Ectodermal cell (in vitro differentiated cells): ENCODE measurements at regions not wholly inside any gene's neighbourhood (a gene's known extent, or its start where the extent isn't known, plus 50 kb on each side); places are given as distances from the start of the nearest gene placed in this dataset.
A peak's percentile ranks its signal among the peaks of the same experiment; 100 is the strongest.
"Not testable (repeated sequence)": the region's sequence is repeated elsewhere in the genome, so short reads cannot be mapped to it uniquely, and the experiment has no call there.

Source experiments
- H3K27ac ChIP-seq: 2 replicates; pipeline ENCODE4 v1.7.0; 2013; ENCODE audit warnings: mild to moderate bottlenecking, low read depth, low read length; ENCODE audit not compliant: insufficient read depth, poor library complexity, severe bottlenecking
- H3K27me3 ChIP-seq: 2 replicates; pipeline ENCODE4 v1.7.0; 2013; ENCODE audit warnings: mild to moderate bottlenecking, low read length; ENCODE audit not compliant: insufficient read depth, control insufficient read depth, poor library complexity, severe bottlenecking
- H3K36me3 ChIP-seq: one replicate; pipeline ENCODE4 v1.7.0; 2013; ENCODE audit warnings: low read length; ENCODE audit not compliant: control insufficient read depth, insufficient read depth
- H3K4me1 ChIP-seq: one replicate; pipeline ENCODE4 v1.7.0; 2013; ENCODE audit warnings: low read length; ENCODE audit not compliant: control insufficient read depth, insufficient read depth
- H3K4me3 ChIP-seq: 2 replicates; pipeline ENCODE4 v1.7.0; 2013; ENCODE audit warnings: low read depth, low read length, control low read depth; ENCODE audit not compliant: insufficient read depth
- H3K9me3 ChIP-seq: 2 replicates; pipeline ENCODE4 v1.7.0; 2013; ENCODE audit warnings: mild to moderate bottlenecking, low read length, moderate library complexity; ENCODE audit not compliant: control insufficient read depth
- WGBS, 2 experiments: methylation state at CpG; one replicate each; pipeline ENCODE4 v1.1.7; 2013; ENCODE audit warnings: missing lambda C conversion rate in 2 of 2; 5-methylcytosine and 5-hydroxymethylcytosine counted together

DNA sequence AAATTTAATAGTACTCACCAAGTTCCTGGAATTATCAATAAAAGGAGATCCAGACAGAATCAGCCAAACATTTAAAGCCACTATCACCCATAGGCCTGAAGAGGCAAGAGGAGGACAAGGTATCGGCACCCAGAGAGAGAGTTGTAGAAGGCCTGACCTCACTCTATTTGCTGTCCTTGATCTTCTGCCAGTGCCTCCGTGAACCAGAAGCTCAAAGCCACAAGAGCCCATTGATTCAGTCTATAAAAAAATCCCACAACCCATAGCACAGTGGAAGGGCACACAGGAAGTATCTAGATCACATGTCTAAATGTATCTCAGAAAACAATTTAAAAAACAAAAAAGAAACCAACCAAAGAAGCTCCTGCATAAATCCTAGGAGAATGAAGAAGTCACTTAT, 68.6 kb upstream of the FAM174B start:
- no peaks in the 10 kb centered on the region for H3K36me3 ChIP-seq
- 89 to 90% methylated on average over 2 of the region's 2 CpGs for WGBS, 2 experiments
- no peak overlapping the region for H3K4me3 ChIP-seq
- no peaks in the 10 kb centered on the region for H3K4me1 ChIP-seq
- no peaks in the 10 kb centered on the region for H3K27me3 ChIP-seq
- no peak overlapping the region for H3K27ac ChIP-seq
- H3K9me3 ChIP-seq, result no peaks in the 10 kb centered on the region

DNA sequence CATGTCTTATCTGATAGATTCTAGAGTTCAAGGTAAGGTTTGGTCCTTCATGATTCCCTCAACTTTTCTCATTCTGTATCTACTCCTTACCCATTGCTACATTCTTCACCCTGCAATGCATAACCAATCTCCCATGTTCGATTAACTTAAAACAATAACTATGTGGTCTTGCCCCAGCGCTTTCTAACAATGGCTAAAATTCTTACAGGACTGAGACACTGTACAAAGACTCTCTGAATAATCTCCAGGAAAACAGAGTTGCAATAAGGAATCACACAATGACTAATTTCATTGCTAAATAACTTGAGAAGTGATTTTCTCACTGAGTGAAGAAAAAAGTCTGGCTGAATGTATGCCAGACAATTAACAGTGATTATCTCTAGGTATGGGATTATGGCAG, 69.6 kb upstream of the FAM174B start:
- Histone ChIP-seq H3K36me3 (no peaks in the 10 kb centered on the region), H3K9me3 (no peaks in the 10 kb centered on the region), H3K27me3 (no peaks in the 10 kb centered on the region), H3K27ac (no peak overlapping the region), H3K4me3 (no peak overlapping the region), H3K4me1 (no peaks in the 10 kb centered on the region)
- WGBS, 2 experiments, result 97 to 98% methylated on average over 2 of the region's 2 CpGs

DNA sequence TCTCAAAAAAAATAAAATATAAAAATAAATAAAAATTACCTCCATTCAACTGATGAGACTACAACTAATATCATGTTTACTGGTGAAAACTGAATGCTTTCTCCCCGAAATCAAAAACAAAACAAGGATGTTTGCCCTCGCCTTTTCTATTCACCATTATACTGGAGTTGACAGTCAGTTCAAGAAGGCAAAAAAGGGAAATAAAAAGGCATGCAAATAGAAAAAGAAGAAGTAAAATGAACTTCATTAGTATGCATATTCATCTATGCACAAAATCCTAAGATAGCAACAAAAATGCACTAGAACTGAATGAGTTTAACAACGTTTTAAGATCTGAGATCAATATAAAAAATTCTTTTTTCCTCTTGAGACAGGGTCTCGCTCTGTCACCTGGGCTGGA, 72.7 kb upstream of the FAM174B start:
- H3K36me3 ChIP-seq, result no peaks in the 10 kb centered on the region
- WGBS, 2 experiments, result 87 to 92% methylated on average over 4 of the region's 4 CpGs
- H3K9me3 ChIP-seq, result no peaks in the 10 kb centered on the region
- no peaks in the 10 kb centered on the region for H3K27me3 ChIP-seq
- no peak overlapping the region for H3K4me3 ChIP-seq
- no peak overlapping the region for H3K27ac ChIP-seq
- no peaks in the 10 kb centered on the region for H3K4me1 ChIP-seq

DNA sequence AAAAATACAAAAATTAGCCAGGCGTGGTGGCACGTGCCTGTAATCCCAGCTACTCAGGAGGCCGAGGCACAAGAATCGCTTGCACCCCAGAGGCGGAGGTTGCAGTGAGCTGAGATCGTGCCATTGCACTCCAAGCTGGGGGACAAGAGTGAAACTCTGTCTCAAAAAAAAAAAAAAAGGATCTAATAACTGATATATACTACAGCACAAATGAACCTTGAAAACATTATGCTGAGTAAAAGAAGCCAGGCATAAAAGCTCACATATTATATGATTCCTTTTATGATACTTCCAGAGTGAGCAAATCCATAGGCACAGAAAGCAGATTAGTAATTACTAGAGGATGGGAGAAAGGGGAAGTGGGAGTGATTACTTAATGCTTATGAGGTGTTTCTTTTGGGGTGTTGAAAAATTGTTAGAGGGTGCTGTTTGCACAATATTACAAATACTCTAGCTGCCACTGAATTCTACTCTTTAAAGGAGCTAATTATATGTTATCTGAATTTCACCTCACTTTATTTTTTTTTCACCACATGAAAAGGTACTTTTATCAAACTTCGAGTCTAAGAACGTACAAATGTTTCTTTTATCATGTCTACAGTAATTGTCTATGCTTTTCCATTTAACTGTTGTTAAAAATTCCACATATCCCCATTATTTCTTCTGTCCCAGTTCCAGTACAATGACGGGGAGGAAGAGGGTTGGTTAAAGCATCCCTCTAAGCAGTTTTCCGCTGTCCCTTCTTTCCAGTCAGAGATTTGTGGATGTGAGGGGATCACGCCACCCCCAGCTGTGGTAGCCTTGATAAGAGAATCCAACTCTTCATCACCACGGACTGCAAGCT, 77.7 kb upstream of the FAM174B start:
- 83% methylated on average over 10 to 12 of the region's 12 CpGs for WGBS, 2 experiments
- H3K4me3 ChIP-seq, result peak overlapping the region; percentile 17
- no peak overlapping the region for H3K27ac ChIP-seq

DNA sequence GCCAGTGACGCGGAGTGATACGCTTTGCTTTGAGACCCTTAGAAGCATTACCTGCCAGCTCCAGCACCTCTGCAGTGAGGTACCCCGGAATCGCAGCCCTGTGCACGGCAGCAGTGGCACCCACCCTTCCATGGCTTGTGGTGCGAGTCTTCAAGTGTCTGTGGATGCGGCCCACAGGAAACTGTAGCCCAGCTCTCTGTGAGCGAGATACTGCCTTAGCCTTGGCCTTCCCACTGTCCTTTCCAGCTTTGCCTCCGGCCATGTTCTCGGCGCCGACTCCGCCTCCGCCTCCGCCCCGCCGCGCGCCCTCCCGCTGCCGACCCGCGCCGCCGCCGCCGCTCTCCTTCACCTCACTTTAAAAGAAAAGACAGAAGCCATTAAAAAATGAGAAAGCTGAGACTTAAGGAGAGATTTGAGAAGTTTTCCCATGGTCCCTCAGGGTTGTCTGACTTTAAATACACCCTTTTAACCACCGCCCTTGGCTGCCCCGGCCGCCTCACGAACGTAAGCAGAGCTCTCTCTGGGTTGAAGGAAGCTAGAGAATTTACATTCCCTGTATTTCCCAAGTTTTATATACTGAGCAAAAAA, 78.5 kb upstream of the FAM174B start:
- Histone ChIP-seq H3K27ac (no peak overlapping the region), H3K27me3 (no peaks in the 10 kb centered on the region), H3K4me1 (no peaks in the 10 kb centered on the region), H3K36me3 (no peaks in the 10 kb centered on the region), H3K4me3 (peak overlapping the region; percentile 17), H3K9me3 (no peaks in the 10 kb centered on the region)
- 58 to 68% methylated on average over 32 to 33 of the region's 33 CpGs for WGBS, 2 experiments

More for the DNA sequence above, 77.7 kb upstream of the FAM174B start:
- Histone ChIP-seq H3K9me3 (no peaks in the 10 kb centered on the region), H3K36me3 (no peaks in the 10 kb centered on the region), H3K27me3 (no peaks in the 10 kb centered on the region), H3K4me1 (no peaks in the 10 kb centered on the region)

DNA sequence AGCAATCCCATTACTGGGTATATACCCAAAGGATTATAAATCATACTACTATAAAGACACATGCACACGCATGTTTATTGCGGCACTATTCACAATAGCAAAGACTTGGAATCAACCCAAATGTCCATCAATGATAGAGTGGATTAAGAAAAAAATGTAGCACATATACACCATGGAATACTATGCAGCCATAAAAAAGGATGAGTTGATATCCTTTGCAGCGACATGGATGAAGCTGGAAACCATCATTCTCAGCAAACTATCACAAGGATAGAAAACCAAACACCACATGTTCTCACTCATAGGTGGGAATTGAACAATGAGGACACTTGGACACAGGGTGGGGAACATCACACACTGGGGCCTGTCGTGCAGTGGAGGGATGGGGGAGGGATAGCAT, 83.7 kb upstream of the FAM174B start:
- not testable (repeated sequence) for H3K36me3 ChIP-seq, H3K9me3 ChIP-seq, H3K27me3 ChIP-seq, H3K4me3 ChIP-seq, H3K4me1 ChIP-seq, H3K27ac ChIP-seq
- WGBS, 2 experiments, result 88 to 93% methylated on average over 2 to 4 of the region's 4 CpGs

DNA sequence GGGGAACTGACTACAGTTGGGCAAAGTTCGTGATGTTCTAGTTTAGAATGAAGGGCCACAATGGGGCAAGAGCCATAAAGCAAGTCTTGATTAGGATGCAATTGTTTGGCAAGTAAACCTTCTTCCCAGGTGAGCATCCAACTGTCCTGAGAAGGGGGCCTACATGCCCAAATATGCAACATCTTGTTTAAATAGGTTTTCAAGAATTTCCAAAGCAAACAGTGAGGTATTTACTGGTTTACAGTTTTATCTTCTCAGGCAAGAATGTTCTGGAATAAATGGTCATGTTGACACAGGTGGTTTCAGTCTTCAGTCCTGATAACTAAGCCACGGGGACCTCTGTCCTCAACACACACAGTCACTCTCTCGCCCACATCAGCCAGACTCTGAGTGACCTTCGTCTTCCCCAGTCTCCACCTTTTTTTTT, 90.3 kb upstream of the FAM174B start:
- H3K27me3 ChIP-seq, result no peaks in the 10 kb centered on the region
- 93 to 96% methylated on average over 4 of the region's 4 CpGs for WGBS, 2 experiments
- no peaks in the 10 kb centered on the region for H3K4me1 ChIP-seq
- H3K36me3 ChIP-seq, result no peaks in the 10 kb centered on the region
- no peaks in the 10 kb centered on the region for H3K9me3 ChIP-seq
- no peak overlapping the region for H3K4me3 ChIP-seq
- H3K27ac ChIP-seq, result no peak overlapping the region

DNA sequence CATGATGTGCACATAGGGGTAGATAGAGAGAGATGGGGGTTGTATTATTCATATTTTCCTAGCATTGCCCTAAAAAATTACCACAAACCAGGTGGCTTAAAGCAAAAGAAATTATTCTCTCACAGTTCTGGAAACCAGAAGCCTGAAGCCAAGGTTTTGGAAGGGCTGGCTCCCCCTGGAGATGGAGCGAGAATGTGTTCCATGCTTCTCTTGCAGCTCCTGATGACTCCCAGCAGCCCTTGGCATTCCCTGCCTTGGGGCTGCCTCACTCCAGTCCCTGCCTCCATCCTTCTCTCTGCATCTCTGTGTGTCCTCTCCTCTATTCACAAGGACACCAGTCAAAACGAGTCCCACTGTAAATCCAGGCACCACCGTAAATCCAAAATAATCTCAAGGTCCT, 91.5 kb upstream of the FAM174B start:
- Histone ChIP-seq H3K4me1 (no peaks in the 10 kb centered on the region), H3K4me3 (no peak overlapping the region), H3K27ac (no peak overlapping the region), H3K36me3 (no peaks in the 10 kb centered on the region), H3K9me3 (no peaks in the 10 kb centered on the region), H3K27me3 (no peaks in the 10 kb centered on the region)
- WGBS, 2 experiments, result 89 to 96% methylated on average over 3 of the region's 3 CpGs

DNA sequence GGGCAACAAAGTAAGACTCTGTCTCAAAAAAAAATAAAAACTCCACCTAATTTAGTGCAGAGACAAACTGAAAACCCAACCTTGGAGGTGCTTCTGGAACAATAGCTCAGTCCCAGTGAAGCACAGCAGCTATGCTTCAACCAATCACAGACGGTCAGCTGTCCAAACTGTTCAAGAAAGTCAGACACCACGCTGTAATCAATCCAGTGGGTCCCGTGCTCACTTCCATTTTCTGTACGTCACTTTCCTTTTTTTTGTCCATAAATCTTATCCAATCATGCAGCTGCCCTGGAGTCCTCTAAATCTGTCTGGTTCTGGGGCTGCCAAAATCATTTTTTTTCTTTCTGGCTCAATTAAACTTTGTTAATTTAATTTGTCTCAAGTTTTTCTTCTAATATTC, 93.6 kb upstream of the FAM174B start:
- 93 to 94% methylated on average over 4 of the region's 4 CpGs for WGBS, 2 experiments
- Histone ChIP-seq H3K9me3 (no peaks in the 10 kb centered on the region), H3K27ac (no peak overlapping the region), H3K4me3 (no peak overlapping the region), H3K4me1 (no peaks in the 10 kb centered on the region), H3K36me3 (no peaks in the 10 kb centered on the region), H3K27me3 (no peaks in the 10 kb centered on the region)

DNA sequence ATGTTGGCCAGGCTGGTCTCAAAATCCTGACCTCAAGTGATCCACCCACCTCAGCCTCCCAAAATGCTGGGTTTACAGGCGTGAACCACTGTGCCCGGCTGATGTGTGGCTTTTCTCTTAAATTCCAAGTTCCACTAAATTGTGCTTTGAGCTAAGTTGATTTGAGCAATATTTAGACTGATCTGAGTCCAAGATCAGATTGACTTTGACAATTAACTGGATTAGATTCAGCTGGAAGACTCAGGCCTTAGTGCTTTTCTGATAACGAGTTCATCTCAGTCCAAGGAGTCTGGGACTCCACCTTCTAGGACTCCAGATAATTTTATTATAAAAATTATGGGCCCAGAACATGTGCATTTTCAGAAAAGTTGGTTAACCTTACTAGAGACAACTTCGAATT, 94.4 kb upstream of the FAM174B start:
- Histone ChIP-seq H3K4me1 (no peaks in the 10 kb centered on the region), H3K27ac (no peak overlapping the region), H3K36me3 (no peaks in the 10 kb centered on the region), H3K27me3 (no peaks in the 10 kb centered on the region), H3K9me3 (no peaks in the 10 kb centered on the region), H3K4me3 (no peak overlapping the region)
- WGBS, 2 experiments, result 90 to 91% methylated on average over 4 of the region's 4 CpGs
